Upper lobe of left lung (tissue), 4 donors: ENCODE measurements at regions not wholly inside any gene's neighbourhood (a gene's known extent, or its start where the extent isn't known, plus 50 kb on each side); places are given as distances from the start of the nearest gene placed in this dataset.

ENCODE experiments used
- CTCF ChIP-seq, 6 experiments: fragments of 450-650 bp in 4 of 6; fragments of 200-600 bp in 2 of 6; sonication (generic) in 2 of 6; IDR thresholded peaks; one replicate each; pipeline ENCODE4 v1.5.1; 2016 to 2019; ENCODE audit warnings: antibody characterized with exemption in 6 of 6
- EP300 ChIP-seq, 4 donors: sonication (generic); formaldehyde crosslinking; IDR thresholded peaks; one replicate each; pipeline ENCODE4 v1.5.1; 2017; ENCODE audit warnings: antibody characterized with exemption in 4 of 4, control low read depth in 2 of 4
- POLR2A ChIP-seq, 4 donors: fragments of 450-650 bp; IDR thresholded peaks; one replicate each; pipeline ENCODE4 v1.5.1; 2016 to 2017; ENCODE audit warnings: antibody characterized with exemption in 4 of 4, mild to moderate bottlenecking in 2 of 4

- TF ChIP-seq CTCF (IDR thresholded peaks at IDR 0.05) = no peak
- TF ChIP-seq POLR2A (IDR thresholded peaks at IDR 0.05) = no peak
- no peak for TF ChIP-seq EP300 (IDR thresholded peaks at IDR 0.05)
Observed at GRCh38 chr2:58434692-58435091, 193.6 kb upstream of the FANCL start.
